GM12878 (cell line): ENCODE measurements at regions not wholly inside any gene's neighbourhood (a gene's known extent, or its start where the extent isn't known, plus 50 kb on each side); places are given as distances from the start of the nearest gene placed in this dataset.

Source experiments
- ATAC-seq: fragments of 200-7000 bp; cut with Tn5 transposase; 3 replicates; pipeline ENCODE4 v1.9.1; 2020; ENCODE audit warnings: mild to moderate bottlenecking, moderate library complexity
- BruUV-seq: library from RNA; stranded (reverse); fragments of 400-500 nt; replicated peaks from 2 replicates; lab custom pipeline; 2021; lab: Mats Ljungman, UMichigan
- CTCF ChIA-PET: fragments of 300-600 bp; sonication (Branson Sonifier 250); formaldehyde crosslinking; extraction: SDS; loops from one replicate; lab custom pipeline; 2021; ENCODE audit warnings: inconsistent platforms; lab: Yijun Ruan, JAX
- POLR2A ChIA-PET: fragments of 350-600 bp; formaldehyde crosslinking; extraction: SDS; loops from one replicate; lab custom pipeline; 2021; ENCODE audit warnings: inconsistent platforms; lab: Charles Lee
- RAD21 ChIA-PET: fragments of 300-600 bp; sonication (Branson Sonifier 250); formaldehyde crosslinking; loops from one replicate; lab custom pipeline; 2023; ENCODE audit warnings: antibody characterized with exemption; ENCODE audit not compliant: unreplicated experiment; lab: Charles Lee
- SMC1A ChIA-PET: fragments of 300-600 bp; sonication (Branson Sonifier 250); formaldehyde crosslinking; loops from one replicate; lab custom pipeline; 2023; ENCODE audit not compliant: unreplicated experiment, uncharacterized antibody; lab: Charles Lee
- DNase-seq: peaks from one replicate; pipeline ENCODE4 v3.0.0-alpha.2; 2011; ENCODE audit warnings: low read depth, low spot score
- FAIRE-seq: peaks from 3 replicates; lab custom pipeline; 2011; peaks lifted over from hg19 to GRCh38; lab: Jason Lieb, UNC
- H2AFZ ChIP-seq: 2 replicates; pipeline ENCODE4 v1.6.0; 2011; ENCODE audit warnings: low read depth, low read length, control low read depth; ENCODE audit not compliant: control insufficient read depth
- H3K27ac ChIP-seq: 2 replicates; pipeline ENCODE4 v1.5.1; 2011; ENCODE audit warnings: control low read depth; ENCODE audit not compliant: control insufficient read depth, insufficient read depth
- H3K27me3 ChIP-seq, 2 experiments: replicated peaks in 1 of 2; 2 replicates each; pipeline versions ENCODE4 v1.6.0 to v1.6.1; 2011; ENCODE audit warnings: low read length in 1 of 2; ENCODE audit not compliant: control insufficient read depth in 2 of 2, insufficient read depth in 2 of 2
- H3K36me3 ChIP-seq, 2 experiments: 2 replicates each; pipeline ENCODE4 v1.5.1; 2011; ENCODE audit warnings: low read length in 1 of 2; ENCODE audit not compliant: control insufficient read depth in 2 of 2, insufficient read depth in 2 of 2
- H3K4me1 ChIP-seq: 2 replicates; pipeline ENCODE4 v1.6.1; 2011; ENCODE audit warnings: mild to moderate bottlenecking, low read length, moderate library complexity, mixed read lengths; ENCODE audit not compliant: control insufficient read depth, insufficient read depth
- H3K4me2 ChIP-seq: 2 replicates; pipeline ENCODE4 v1.6.0; 2011; ENCODE audit warnings: control low read depth; ENCODE audit not compliant: control insufficient read depth, insufficient read depth
- H3K4me3 ChIP-seq: fragments of 200-600 bp; sonication (generic); 2 replicates; pipeline ENCODE4 v1.5.1; 2016
- H3K79me2 ChIP-seq: 2 replicates; pipeline ENCODE4 v1.6.0; 2011; ENCODE audit warnings: low read length; ENCODE audit not compliant: control insufficient read depth, insufficient read depth
- H3K9ac ChIP-seq: 2 replicates; pipeline ENCODE4 v1.8.0; 2011; ENCODE audit warnings: low read length, control low read depth, mixed read lengths; ENCODE audit not compliant: control insufficient read depth, insufficient read depth
- H3K9me3 ChIP-seq: replicated peaks from 3 replicates; pipeline ENCODE4 v1.5.1; 2011; ENCODE audit warnings: mild to moderate bottlenecking, low read length; ENCODE audit not compliant: control insufficient read depth, insufficient read depth
- H4K20me1 ChIP-seq: 2 replicates; pipeline ENCODE4 v1.6.0; 2011; ENCODE audit not compliant: control insufficient read depth, insufficient read depth
- ATF2 ChIP-seq: IDR thresholded peaks from 2 replicates; pipeline ENCODE4 v1.6.1; 2012; ENCODE audit warnings: low read length, inconsistent platforms
- CREM ChIP-seq: IDR thresholded peaks from 2 replicates; pipeline ENCODE4 v1.6.1; 2014; ENCODE audit warnings: antibody characterized with exemption, low read depth
- REST ChIP-seq: IDR thresholded peaks from 2 replicates; pipeline ENCODE4 v1.6.1; 2012; ENCODE audit warnings: mild to moderate bottlenecking, low read depth, low read length
- STAT3 ChIP-seq: IDR thresholded peaks from 2 replicates; pipeline ENCODE4 v1.6.1; 2011; ENCODE audit warnings: low read depth, low read length, improper control_type of control experiment
- WGBS: methylation state at CpG from one replicate; pipeline ENCODE4 v1.1.6; 2016; ENCODE audit warnings: low lambda C conversion rate; ENCODE audit not compliant: insufficient replicate concordance, insufficient coverage; ENCODE audit errors: missing lambda C conversion rate; 5-methylcytosine and 5-hydroxymethylcytosine counted together
- in situ Hi-C: fragments of 300-500 bp; cut with MboI; formaldehyde crosslinking; loops from 9 replicates; pipeline ENCODE4 v1.14.3; 2018; ENCODE audit warnings: mixed read lengths
- intact Hi-C: fragments of 100-400 bp; cut with micrococcal nuclease; formaldehyde crosslinking; loops from one replicate; pipeline ENCODE4 v1.14.2; 2022; ENCODE audit not compliant: unreplicated experiment

- Histone ChIP-seq H3K4me1 (no peaks in the 10 kb centered on the region), H3K79me2 (no peaks in the 10 kb centered on the region), H3K27ac (no peak overlapping the region), H2AFZ (no peak overlapping the region), H3K9me3 (no peaks in the 10 kb centered on the region), H4K20me1 (no peaks in the 10 kb centered on the region), H3K36me3 (no peaks in the 10 kb centered on the region), H3K9ac (no peak overlapping the region), H3K27me3 (no peaks in the 10 kb centered on the region), H3K4me2 (no peak overlapping the region), H3K4me3 (no peak overlapping the region)
- ChIA-PET RAD21 (interaction anchor here (0.5 kb wide), 1 partner anchor 499 kb away, joined by 4 read pairs; no protein-coding TSS in a partner anchor), SMC1A (interaction anchor here (0.6 to 1.4 kb wide), 3 partner anchors 36 to 1343 kb away, joined by 3 to 4 read pairs (median 3); no protein-coding TSS in a partner anchor), CTCF (no interaction called here), POLR2A (no interaction called here)
- WGBS: 0% methylated on average over 1 of the region's 1 CpG
- TF ChIP-seq CREM: no peak
- no peak for TF ChIP-seq ATF2
- no peak for TF ChIP-seq REST
- no peak for TF ChIP-seq STAT3
- no peak for FAIRE-seq
- ATAC-seq: no peak
- BruUV-seq: no TSS peak
- intact Hi-C loops (no loop called here), in situ Hi-C loops (no loop called here)
- no peak for DNase-seq
Observed at GRCh38 chr18:4854671-4855070, 342.4 kb downstream of the AKAIN1 start.
